Fibroblast of pulmonary artery (primary cell): ENCODE measurements at regions not wholly inside any gene's neighbourhood (a gene's known extent, or its start where the extent isn't known, plus 50 kb on each side); places are given as distances from the start of the nearest gene placed in this dataset.
A peak's percentile ranks its signal among the peaks of the same experiment; 100 is the strongest.

Experiments used
- DNase-seq: peaks from one replicate; pipeline ENCODE4 v3.0.0-alpha.2; 2010; ENCODE audit warnings: low read depth
- H3K4me3 ChIP-seq: replicated peaks from 2 replicates; pipeline ENCODE4 v1.5.1; 2011; ENCODE audit warnings: low read depth, mild to moderate bottlenecking, control low read depth, low read length, moderate library complexity
- CTCF ChIP-seq: IDR thresholded peaks from 2 replicates; pipeline ENCODE4 v1.5.1; 2011; ENCODE audit warnings: mild to moderate bottlenecking, control low read depth, low read length, inconsistent platforms; ENCODE audit errors: missing control alignments

- TF ChIP-seq CTCF: no peak
- peak; percentile 49 for DNase-seq
These were observed 297.5 kb upstream of the KLF3 start for GRCh38 chr4:38366456-38366855.

GRCh38 chr4:38366997-38367396 is 297.0 kb upstream of the KLF3 start:
- no peak for DNase-seq
- no peak for TF ChIP-seq CTCF
- no peak overlapping the region for H3K4me3 ChIP-seq

More at GRCh38 chr4:38366456-38366855, 297.5 kb upstream of the KLF3 start:
- no peak overlapping the region for H3K4me3 ChIP-seq

GRCh38 chr4:38367642-38368174 is 296.3 kb upstream of the KLF3 start:
- no peak for TF ChIP-seq CTCF
- no peak for DNase-seq
- no peak overlapping the region for H3K4me3 ChIP-seq

GRCh38 chr4:38368613-38369012 is 295.4 kb upstream of the KLF3 start:
- no peak for TF ChIP-seq CTCF
- no peak overlapping the region for H3K4me3 ChIP-seq
- DNase-seq: peak; percentile 66

- no peak for TF ChIP-seq CTCF
- DNase-seq: peak; percentile 51
- H3K4me3 ChIP-seq: no peak overlapping the region
These were observed 292.6 kb upstream of the KLF3 start for GRCh38 chr4:38371391-38371851.

GRCh38 chr4:38373375-38373774 is 290.6 kb upstream of the KLF3 start:
- TF ChIP-seq CTCF: no peak
- H3K4me3 ChIP-seq: no peak overlapping the region
- DNase-seq: no peak

GRCh38 chr4:38377195-38377594 is 286.8 kb upstream of the KLF3 start:
- TF ChIP-seq CTCF: no peak
- DNase-seq: no peak
- H3K4me3 ChIP-seq: no peak overlapping the region
